Liver (tissue), 7 donors: ENCODE measurements at regions not wholly inside any gene's neighbourhood (a gene's known extent, or its start where the extent isn't known, plus 50 kb on each side); places are given as distances from the start of the nearest gene placed in this dataset.

Source experiments
- DNase-seq: peaks from one replicate; pipeline ENCODE4 v3.0.0-alpha.2; 2017; ENCODE audit warnings: low spot score
- H3K27ac ChIP-seq, 2 donors: one replicate each; pipeline ENCODE4 v1.7.0; 2013; ENCODE audit warnings: inconsistent platforms in 2 of 2, low read length in 2 of 2, control low read depth in 1 of 2, low read depth in 1 of 2, mild to moderate bottlenecking in 1 of 2
- H3K27me3 ChIP-seq, 4 donors: one replicate each; pipeline versions ENCODE4 v1.6.1 to v1.7.0; 2013; ENCODE audit warnings: low read length in 3 of 4, inconsistent platforms in 1 of 4, mild to moderate bottlenecking in 1 of 4, moderate library complexity in 1 of 4; ENCODE audit not compliant: control insufficient read depth in 4 of 4, insufficient read depth in 4 of 4
- H3K36me3 ChIP-seq, 4 donors: one replicate each; pipeline versions ENCODE4 v1.6.1 to v1.7.0; 2013; ENCODE audit warnings: low read length in 3 of 4, mild to moderate bottlenecking in 3 of 4, low read depth in 1 of 4, moderate library complexity in 1 of 4; ENCODE audit not compliant: control insufficient read depth in 4 of 4, insufficient read depth in 3 of 4
- H3K4me1 ChIP-seq, 4 donors: one replicate each; pipeline versions ENCODE4 v1.6.1 to v1.7.0; 2013; ENCODE audit warnings: low read length in 3 of 4, mild to moderate bottlenecking in 3 of 4, moderate library complexity in 1 of 4; ENCODE audit not compliant: control insufficient read depth in 4 of 4, insufficient read depth in 4 of 4
- H3K4me3 ChIP-seq, 3 donors: one replicate each; pipeline versions ENCODE4 v1.6.1 to v1.7.0; 2013; ENCODE audit warnings: low read length in 3 of 3, control low read depth in 1 of 3, low read depth in 1 of 3, mild to moderate bottlenecking in 1 of 3
- H3K9ac ChIP-seq, 2 donors: one replicate each; pipeline ENCODE4 v1.7.0; 2013; ENCODE audit warnings: low read length in 2 of 2, mild to moderate bottlenecking in 2 of 2, moderate library complexity in 2 of 2, control low read depth in 1 of 2, low read depth in 1 of 2
- H3K9me3 ChIP-seq, 4 donors: one replicate each; pipeline versions ENCODE4 v1.6.1 to v1.7.0; 2013; ENCODE audit warnings: low read length in 3 of 4; ENCODE audit not compliant: control insufficient read depth in 4 of 4
- EGR1 ChIP-seq, 2 donors: IDR thresholded peaks; 2 replicates each; pipeline ENCODE4 v1.6.1; 2016 to 2018; ENCODE audit warnings: antibody characterized with exemption in 2 of 2, low read depth in 2 of 2
- FOXA1 ChIP-seq: IDR thresholded peaks from 2 replicates; pipeline ENCODE4 v1.6.1; 2016; ENCODE audit warnings: antibody characterized with exemption
- FOXA2 ChIP-seq: IDR thresholded peaks from 2 replicates; pipeline ENCODE4 v1.6.1; 2016; ENCODE audit warnings: antibody characterized with exemption
- GABPA ChIP-seq, 2 donors: IDR thresholded peaks in 1 of 2; conservative IDR thresholded peaks in 1 of 2; 2 replicates each; pipeline ENCODE4 v1.6.1; 2016; ENCODE audit warnings: antibody characterized with exemption in 2 of 2, mild to moderate bottlenecking in 1 of 2, moderate library complexity in 1 of 2
- HNF4A ChIP-seq, 2 donors: conservative IDR thresholded peaks; 2 replicates each; pipeline ENCODE4 v1.6.1; 2016; ENCODE audit warnings: antibody characterized with exemption in 2 of 2, mild to moderate bottlenecking in 2 of 2
- HNF4G ChIP-seq: IDR thresholded peaks from 2 replicates; pipeline ENCODE4 v1.6.1; 2016; ENCODE audit warnings: antibody characterized with exemption
- JUND ChIP-seq, 2 donors: IDR thresholded peaks; 2 replicates each; pipeline ENCODE4 v1.6.1; 2016; ENCODE audit warnings: antibody characterized with exemption in 2 of 2
- MAX ChIP-seq: IDR thresholded peaks from 2 replicates; pipeline ENCODE4 v1.6.1; 2016; ENCODE audit warnings: antibody characterized with exemption
- NR2F2 ChIP-seq: IDR thresholded peaks from 2 replicates; pipeline ENCODE4 v1.6.1; 2016; ENCODE audit warnings: antibody characterized with exemption
- RAD21 ChIP-seq, 2 donors: IDR thresholded peaks; 2 replicates each; pipeline ENCODE4 v1.6.1; 2016; ENCODE audit warnings: antibody characterized with exemption in 2 of 2, mild to moderate bottlenecking in 2 of 2
- RXRA ChIP-seq, 2 donors: IDR thresholded peaks; 2 replicates each; pipeline ENCODE4 v1.6.1; 2017 to 2018; ENCODE audit warnings: antibody characterized with exemption in 2 of 2, mild to moderate bottlenecking in 1 of 2
- SP1 ChIP-seq: IDR thresholded peaks from 2 replicates; pipeline ENCODE4 v1.6.1; 2018; ENCODE audit warnings: antibody characterized with exemption, mild to moderate bottlenecking
- TAF1 ChIP-seq: conservative IDR thresholded peaks from 2 replicates; pipeline ENCODE4 v1.6.1; 2016; ENCODE audit warnings: antibody characterized with exemption, mild to moderate bottlenecking
- YY1 ChIP-seq: IDR thresholded peaks from 2 replicates; pipeline ENCODE4 v1.6.1; 2016; ENCODE audit warnings: antibody characterized with exemption, mild to moderate bottlenecking
- WGBS: extraction: QIAGEN DNeasy Blood & Tissue Kit; methylation state at CpG from one replicate; pipeline ENCODE4 v1.1.7; 2013; 5-methylcytosine and 5-hydroxymethylcytosine counted together
- TF ChIP-seq, protein P1 (sequence below): IDR thresholded peaks from 2 replicates; pipeline ENCODE4 v1.6.1; 2016; ENCODE audit warnings: antibody characterized with exemption, mild to moderate bottlenecking
- TF ChIP-seq, protein P2 (sequence below): IDR thresholded peaks from 2 replicates; pipeline ENCODE4 v1.6.1; 2016; ENCODE audit warnings: antibody characterized with exemption
- TF ChIP-seq, protein P3 (sequence below): IDR thresholded peaks from 2 replicates; pipeline ENCODE4 v1.6.1; 2016; ENCODE audit warnings: antibody characterized with exemption
- donor health status: healthy.
- donor health status: healthy.
- donor health status: healthy.
- donor health status: healthy.

- Histone ChIP-seq H3K4me1 (no peaks in the 10 kb centered on the region), H3K9ac (no peak overlapping the region), H3K27ac (no peak overlapping the region), H3K27me3 (no peaks in the 10 kb centered on the region), H3K4me3 (no peak overlapping the region), H3K36me3 (no peaks in the 10 kb centered on the region), H3K9me3 (no peaks in the 10 kb centered on the region)
- no peak for TF ChIP-seq NR2F2
- TF ChIP-seq TAF1: no peak
- no peak for TF ChIP-seq HNF4A (conservative IDR thresholded peaks at IDR 0.05)
- TF ChIP-seq, protein P1, sequence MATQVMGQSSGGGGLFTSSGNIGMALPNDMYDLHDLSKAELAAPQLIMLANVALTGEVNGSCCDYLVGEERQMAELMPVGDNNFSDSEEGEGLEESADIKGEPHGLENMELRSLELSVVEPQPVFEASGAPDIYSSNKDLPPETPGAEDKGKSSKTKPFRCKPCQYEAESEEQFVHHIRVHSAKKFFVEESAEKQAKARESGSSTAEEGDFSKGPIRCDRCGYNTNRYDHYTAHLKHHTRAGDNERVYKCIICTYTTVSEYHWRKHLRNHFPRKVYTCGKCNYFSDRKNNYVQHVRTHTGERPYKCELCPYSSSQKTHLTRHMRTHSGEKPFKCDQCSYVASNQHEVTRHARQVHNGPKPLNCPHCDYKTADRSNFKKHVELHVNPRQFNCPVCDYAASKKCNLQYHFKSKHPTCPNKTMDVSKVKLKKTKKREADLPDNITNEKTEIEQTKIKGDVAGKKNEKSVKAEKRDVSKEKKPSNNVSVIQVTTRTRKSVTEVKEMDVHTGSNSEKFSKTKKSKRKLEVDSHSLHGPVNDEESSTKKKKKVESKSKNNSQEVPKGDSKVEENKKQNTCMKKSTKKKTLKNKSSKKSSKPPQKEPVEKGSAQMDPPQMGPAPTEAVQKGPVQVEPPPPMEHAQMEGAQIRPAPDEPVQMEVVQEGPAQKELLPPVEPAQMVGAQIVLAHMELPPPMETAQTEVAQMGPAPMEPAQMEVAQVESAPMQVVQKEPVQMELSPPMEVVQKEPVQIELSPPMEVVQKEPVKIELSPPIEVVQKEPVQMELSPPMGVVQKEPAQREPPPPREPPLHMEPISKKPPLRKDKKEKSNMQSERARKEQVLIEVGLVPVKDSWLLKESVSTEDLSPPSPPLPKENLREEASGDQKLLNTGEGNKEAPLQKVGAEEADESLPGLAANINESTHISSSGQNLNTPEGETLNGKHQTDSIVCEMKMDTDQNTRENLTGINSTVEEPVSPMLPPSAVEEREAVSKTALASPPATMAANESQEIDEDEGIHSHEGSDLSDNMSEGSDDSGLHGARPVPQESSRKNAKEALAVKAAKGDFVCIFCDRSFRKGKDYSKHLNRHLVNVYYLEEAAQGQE: no peak
- no peak for TF ChIP-seq GABPA (IDR thresholded peaks at IDR 0.05 in 1 of 2, conservative IDR thresholded peaks at IDR 0.05 in 1 of 2)
- TF ChIP-seq EGR1 (IDR thresholded peaks at IDR 0.05; ENCODE audit: low read depth in 2 of 2): no peak
- TF ChIP-seq FOXA1: no peak
- TF ChIP-seq RAD21 (IDR thresholded peaks at IDR 0.05): no peak
- no peak for TF ChIP-seq MAX
- TF ChIP-seq FOXA2: no peak
- no peak for TF ChIP-seq JUND (IDR thresholded peaks at IDR 0.05)
- no peak for TF ChIP-seq RXRA (IDR thresholded peaks at IDR 0.05)
- TF ChIP-seq, protein P2, sequence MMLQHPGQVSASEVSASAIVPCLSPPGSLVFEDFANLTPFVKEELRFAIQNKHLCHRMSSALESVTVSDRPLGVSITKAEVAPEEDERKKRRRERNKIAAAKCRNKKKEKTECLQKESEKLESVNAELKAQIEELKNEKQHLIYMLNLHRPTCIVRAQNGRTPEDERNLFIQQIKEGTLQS: no peak
- TF ChIP-seq, protein P3, sequence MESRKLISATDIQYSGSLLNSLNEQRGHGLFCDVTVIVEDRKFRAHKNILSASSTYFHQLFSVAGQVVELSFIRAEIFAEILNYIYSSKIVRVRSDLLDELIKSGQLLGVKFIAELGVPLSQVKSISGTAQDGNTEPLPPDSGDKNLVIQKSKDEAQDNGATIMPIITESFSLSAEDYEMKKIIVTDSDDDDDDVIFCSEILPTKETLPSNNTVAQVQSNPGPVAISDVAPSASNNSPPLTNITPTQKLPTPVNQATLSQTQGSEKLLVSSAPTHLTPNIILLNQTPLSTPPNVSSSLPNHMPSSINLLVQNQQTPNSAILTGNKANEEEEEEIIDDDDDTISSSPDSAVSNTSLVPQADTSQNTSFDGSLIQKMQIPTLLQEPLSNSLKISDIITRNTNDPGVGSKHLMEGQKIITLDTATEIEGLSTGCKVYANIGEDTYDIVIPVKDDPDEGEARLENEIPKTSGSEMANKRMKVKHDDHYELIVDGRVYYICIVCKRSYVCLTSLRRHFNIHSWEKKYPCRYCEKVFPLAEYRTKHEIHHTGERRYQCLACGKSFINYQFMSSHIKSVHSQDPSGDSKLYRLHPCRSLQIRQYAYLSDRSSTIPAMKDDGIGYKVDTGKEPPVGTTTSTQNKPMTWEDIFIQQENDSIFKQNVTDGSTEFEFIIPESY: no peak
- TF ChIP-seq HNF4G: no peak
- TF ChIP-seq SP1: no peak
- no peak for TF ChIP-seq YY1
- 95% methylated on average over 2 of the region's 2 CpGs for WGBS
- DNase-seq: no peak
Observed at GRCh38 chr21:28228636-28228995, 764.1 kb downstream of the LTN1 start.

DNA sequence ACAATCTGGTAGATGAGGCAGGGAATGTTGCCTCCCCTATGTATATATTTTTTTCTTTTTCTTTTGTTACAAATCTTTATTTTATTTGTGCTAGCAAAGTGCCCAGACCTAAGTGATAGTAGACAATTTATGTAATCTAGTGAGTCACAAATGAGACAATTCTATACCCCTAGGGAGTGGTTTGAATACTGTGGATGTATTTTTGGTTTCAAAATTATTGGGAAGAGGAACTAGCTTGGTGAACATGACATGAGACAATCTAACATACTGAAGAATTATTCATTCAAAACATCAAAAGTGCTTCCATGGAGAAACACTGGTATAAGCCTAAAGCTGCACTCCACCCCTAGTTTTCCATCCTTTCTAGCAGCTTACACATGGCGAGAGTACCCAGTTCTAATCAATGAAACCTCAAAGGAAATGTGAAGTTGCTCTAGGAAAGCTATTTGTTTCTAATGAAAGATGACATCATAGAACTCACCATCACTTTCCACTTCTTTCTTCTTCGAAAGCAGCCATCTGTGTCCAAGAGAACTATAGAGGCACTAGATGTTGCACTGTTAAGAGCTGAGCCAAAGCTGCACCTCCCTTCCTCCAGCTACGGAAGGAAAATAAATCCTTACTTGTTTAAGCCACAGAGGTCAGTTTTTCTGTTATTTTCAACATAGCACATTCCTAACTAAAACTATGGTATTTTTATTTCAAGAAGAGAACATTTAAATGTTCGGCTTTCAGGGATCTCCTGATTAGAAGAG lies 764.6 kb downstream of the LTN1 start:
- TF ChIP-seq, protein P1: no peak
- TF ChIP-seq FOXA1 (no peak), RAD21 (IDR thresholded peaks at IDR 0.05) (no peak), YY1 (no peak), HNF4A (conservative IDR thresholded peaks at IDR 0.05) (no peak), RXRA (IDR thresholded peaks at IDR 0.05) (no peak), EGR1 (IDR thresholded peaks at IDR 0.05; ENCODE audit: low read depth in 2 of 2) (no peak), JUND (IDR thresholded peaks at IDR 0.05) (no peak), HNF4G (no peak), MAX (no peak), TAF1 (no peak)
- TF ChIP-seq, protein P3: no peak
- H3K27me3 ChIP-seq: no peaks in the 10 kb centered on the region
- DNase-seq: no peak
- H3K36me3 ChIP-seq: no peaks in the 10 kb centered on the region
- H3K4me3 ChIP-seq: no peak overlapping the region
- H3K4me1 ChIP-seq: no peaks in the 10 kb centered on the region
- 86% methylated on average over 4 of the region's 4 CpGs for WGBS
- H3K9ac ChIP-seq: no peak overlapping the region
- H3K9me3 ChIP-seq: no peaks in the 10 kb centered on the region
- no peak overlapping the region for H3K27ac ChIP-seq
